NCI-H2196 (cell line): ENCODE measurements at regions not wholly inside any gene's neighbourhood (a gene's known extent, or its start where the extent isn't known, plus 50 kb on each side); places are given as distances from the start of the nearest gene placed in this dataset.
"Not testable (repeated sequence)": the region's sequence is repeated elsewhere in the genome, so short reads cannot be mapped to it uniquely, and the experiment has no call there.

Experiments used
- DNase-seq: peaks from one replicate; lab custom pipeline; 2025; ENCODE audit not compliant: unreplicated experiment; lab: John Stamatoyannopoulos, UW

DNA sequence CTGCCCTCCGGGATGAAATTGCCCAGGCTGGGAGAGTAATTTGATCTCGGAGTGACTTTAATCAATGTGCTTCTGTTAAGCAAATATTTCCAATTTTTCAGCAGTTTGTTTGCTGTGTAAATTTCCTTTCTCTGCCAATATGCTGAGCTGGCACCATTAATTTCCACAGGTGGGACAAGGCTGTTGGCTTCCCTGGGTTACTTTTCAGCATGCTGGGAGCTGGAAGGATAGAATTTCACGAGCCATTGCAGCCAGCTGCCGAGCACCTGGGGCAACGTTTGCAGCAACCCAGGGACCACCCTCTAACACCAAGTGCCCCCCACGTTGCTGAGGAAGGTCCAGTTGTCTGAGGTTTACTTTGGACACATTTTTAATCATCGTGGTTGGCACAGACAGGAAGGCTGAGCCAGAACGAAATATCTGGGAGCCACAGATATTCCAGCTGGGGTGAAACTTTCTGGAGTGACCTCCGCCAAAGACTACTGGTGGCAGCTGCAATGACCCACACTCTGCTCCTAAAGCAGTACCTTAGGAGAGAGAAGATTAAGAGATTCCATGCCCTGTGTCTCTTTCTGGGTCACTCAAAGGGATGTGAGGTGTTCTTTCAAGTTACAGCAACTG lies 293.3 kb upstream of the RGMA start:
- peak; percentile 3 for DNase-seq

DNA sequence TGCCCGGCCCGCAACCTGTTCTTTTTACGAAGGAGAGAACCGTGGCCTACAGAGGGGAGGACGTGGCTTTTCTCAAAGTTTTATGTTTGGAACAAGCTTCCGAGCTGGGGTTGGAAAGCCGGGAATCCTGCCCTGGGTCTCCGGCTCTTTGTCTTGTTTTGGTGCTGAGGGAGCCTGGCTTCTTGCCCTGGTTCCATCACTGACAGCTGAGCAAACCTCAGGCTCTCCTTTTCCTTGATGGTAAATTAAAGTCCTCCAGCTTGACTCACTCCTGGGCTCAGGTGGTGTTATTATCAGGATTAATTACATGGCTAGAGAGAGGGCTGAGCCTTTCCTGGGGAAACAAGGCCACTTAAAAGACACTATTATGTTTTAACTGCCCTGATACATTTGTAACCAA lies 289.5 kb upstream of the RGMA start:
- DNase-seq = peak; percentile 16

DNA sequence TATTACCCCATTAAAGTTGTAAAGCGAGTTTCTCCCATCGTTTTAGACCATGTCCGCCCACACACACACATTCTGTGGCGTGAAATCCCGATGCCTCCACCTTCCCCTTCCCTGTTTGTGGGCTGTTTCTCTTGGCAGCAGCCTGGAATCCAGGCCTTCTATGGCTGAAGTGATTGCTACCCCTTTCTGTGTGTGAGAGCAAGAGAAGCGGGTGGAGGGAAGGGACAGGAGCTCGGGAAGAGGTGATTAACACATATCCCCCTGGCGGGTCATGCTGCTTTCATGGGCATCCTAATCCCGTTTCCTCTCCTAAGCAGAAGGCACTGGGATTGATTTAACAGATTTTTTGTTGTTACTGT lies 283.8 kb upstream of the RGMA start:
- DNase-seq = no peak

GRCh38 chr15:93372208-93372864 lies 283.3 kb upstream of the RGMA start:
- no peak for DNase-seq

DNA sequence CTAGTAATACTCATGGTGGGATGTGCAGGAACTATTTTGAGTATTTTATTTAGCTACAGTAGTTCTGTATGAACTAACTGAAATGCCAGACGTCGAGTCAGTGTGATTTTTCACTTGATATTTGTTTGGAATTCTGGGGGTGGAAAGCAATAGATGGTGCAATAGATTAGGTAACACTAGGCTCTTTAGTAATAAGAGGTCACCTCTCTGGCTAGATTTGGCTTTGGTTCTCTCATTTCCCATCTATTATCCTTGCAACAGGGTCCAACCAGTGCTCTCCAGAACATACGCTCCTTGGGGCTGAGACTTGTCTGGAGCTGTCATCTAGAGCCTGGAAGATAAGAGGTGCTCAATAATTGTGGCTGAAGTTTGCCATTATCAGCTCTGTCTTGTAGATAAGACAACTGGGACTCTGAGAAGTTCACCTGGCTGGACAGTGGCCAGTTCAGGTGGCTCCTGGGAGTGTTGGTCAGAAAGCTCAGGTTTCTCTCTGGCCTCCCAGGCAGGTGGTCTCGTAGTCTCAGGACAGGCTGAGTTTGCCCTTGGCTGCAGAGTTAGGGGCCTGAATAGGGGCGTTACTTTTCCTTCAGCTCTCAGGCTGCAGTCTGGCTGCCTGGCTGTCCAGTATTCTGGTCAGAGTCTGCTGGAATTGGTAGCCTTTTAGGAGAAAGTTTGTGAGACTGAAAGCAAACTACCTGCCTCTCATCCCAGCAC lies 277.5 kb upstream of the RGMA start:
- no peak for DNase-seq

- DNase-seq = no peak
Observed at GRCh38 chr15:93362821-93363220, 273.8 kb upstream of the RGMA start.

DNA sequence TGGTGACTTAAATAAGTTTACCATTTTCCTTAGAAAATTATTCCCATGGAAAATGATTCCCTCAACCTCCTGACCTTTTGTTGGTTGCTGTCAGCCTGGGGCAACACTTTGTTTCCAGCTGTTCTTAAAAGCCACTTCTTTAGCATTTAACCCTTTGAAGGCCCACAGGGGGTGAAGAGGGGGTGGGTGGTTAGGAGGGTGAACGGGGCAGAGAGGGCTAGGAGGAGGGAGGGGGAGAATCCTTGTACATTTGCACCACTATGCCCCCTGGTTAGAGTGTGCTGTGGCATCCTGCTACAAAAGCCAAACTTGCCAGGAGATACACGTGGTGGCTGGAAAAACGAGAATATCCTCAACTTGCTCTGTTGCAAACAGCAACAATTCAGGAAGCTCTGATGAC lies 273.2 kb upstream of the RGMA start:
- DNase-seq = no peak

DNA sequence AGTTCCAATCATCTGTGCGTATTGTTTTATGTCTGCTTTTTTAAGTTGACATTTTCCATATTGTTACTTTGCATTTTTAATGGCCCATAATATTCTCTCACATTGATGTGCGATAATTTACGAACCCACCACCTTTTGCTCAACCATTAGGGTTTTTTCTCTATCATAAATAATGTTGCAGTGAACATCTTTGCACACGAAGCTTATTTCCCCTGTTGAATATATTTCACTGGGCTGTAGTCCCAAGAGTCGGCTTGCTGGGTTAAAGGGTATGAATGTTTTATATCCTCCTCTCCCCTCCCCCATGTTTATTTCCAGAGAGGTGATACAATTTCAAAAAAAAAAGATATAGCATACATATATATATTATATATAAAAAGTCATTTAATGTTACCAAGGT lies 272.7 kb upstream of the RGMA start:
- DNase-seq = no peak

DNA sequence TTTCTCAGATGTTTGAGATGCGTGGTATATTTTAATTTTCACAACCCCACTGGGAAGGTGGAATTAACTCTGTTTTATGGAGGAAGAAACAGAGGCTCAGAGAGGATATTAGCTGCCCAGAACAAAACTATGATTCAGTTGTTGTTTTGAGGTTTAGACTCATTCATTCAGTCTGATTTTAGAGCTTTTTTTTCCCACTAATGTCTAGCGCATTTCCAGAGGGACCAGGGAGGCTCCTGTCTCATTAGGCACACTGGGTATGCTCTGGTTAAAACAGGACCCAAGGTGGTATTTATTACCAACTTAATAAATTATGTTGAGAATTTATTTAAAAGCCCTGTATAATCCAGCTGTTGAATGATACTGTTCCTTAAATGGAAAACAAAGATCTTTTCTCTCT lies 272.0 kb upstream of the RGMA start:
- no peak for DNase-seq

GRCh38 chr15:93360318-93360717 lies 271.3 kb upstream of the RGMA start:
- DNase-seq = no peak

GRCh38 chr15:93359425-93360131 lies 270.6 kb upstream of the RGMA start:
- no peak for DNase-seq

- no peak for DNase-seq
Observed at GRCh38 chr15:93359060-93359408, 270.0 kb upstream of the RGMA start.

- DNase-seq = no peak
Observed at GRCh38 chr15:93358166-93359059, 269.4 kb upstream of the RGMA start.

- DNase-seq = no peak
Observed at GRCh38 chr15:93348711-93349545, 259.9 kb upstream of the RGMA start.

DNA sequence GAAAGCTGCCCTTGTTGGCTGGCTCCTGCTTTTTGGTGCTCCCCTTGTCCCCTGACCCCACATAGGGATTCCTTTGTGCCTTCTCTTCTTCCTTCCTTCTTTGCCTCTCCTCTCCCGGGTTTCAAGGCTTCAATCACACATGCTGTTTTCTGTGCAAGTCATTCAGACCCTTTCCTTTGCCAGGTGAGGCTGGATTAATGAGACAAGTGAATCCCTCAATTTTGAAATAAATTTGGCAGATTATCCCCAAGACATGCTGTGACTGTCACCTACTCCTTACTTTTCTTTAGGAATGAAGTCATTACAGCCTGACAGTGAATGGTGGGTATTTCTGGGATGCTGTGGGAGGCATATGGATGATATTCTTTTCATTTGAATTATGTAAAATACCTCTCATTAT lies 259.0 kb upstream of the RGMA start:
- no peak for DNase-seq

GRCh38 chr15:93345981-93346380 lies 257.0 kb upstream of the RGMA start:
- no peak for DNase-seq

- not testable (repeated sequence) for DNase-seq
Observed at GRCh38 chr15:93343402-93343801, 254.4 kb upstream of the RGMA start.

DNA sequence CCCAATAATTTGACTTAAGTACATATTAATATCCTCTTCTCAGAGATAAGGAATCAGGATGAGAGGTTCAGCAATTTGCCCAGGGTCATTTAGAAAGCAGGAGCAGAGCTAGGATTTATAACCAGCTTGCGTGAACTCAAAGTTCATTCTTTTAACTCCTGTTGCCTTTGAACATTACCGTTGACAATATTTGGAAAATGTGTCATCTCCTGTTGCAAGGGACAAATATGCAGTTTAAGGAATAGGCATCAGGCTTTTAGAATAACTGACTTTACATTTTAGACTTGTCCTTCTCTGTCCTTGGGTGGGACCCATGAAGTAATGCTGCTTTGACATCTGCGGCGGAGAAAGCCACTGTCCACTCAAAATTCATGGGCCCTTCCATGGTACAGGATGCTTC lies 252.2 kb upstream of the RGMA start:
- DNase-seq = no peak

DNA sequence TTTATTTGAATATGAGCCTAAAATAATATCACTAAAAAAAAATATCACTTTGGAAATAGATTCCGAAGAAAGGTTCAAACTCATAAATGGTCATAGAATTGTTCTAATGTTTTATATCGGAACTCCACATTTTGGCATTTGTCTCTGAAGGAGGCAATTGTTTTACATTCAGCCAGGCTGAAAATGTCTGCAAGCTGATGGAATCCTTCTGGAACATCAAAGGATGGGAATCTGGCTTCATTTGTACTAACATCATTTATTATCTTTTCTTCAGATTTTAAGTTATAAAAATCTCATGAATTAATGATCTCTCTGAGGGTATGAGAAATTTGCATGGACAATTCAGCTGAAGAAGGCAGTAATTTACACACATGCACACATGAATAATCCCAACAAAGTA lies 251.4 kb upstream of the RGMA start:
- DNase-seq = no peak

- DNase-seq = no peak
Observed at GRCh38 chr15:93333796-93334195, 244.8 kb upstream of the RGMA start.
